ENCODE measurements at regions not wholly inside any gene's neighbourhood (a gene's known extent, or its start where the extent isn't known, plus 50 kb on each side); places are given as distances from the start of the nearest gene placed in this dataset.
"Not testable (repeated sequence)": the region's sequence is repeated elsewhere in the genome, so short reads cannot be mapped to it uniquely, and the experiment has no call there.

DNA sequence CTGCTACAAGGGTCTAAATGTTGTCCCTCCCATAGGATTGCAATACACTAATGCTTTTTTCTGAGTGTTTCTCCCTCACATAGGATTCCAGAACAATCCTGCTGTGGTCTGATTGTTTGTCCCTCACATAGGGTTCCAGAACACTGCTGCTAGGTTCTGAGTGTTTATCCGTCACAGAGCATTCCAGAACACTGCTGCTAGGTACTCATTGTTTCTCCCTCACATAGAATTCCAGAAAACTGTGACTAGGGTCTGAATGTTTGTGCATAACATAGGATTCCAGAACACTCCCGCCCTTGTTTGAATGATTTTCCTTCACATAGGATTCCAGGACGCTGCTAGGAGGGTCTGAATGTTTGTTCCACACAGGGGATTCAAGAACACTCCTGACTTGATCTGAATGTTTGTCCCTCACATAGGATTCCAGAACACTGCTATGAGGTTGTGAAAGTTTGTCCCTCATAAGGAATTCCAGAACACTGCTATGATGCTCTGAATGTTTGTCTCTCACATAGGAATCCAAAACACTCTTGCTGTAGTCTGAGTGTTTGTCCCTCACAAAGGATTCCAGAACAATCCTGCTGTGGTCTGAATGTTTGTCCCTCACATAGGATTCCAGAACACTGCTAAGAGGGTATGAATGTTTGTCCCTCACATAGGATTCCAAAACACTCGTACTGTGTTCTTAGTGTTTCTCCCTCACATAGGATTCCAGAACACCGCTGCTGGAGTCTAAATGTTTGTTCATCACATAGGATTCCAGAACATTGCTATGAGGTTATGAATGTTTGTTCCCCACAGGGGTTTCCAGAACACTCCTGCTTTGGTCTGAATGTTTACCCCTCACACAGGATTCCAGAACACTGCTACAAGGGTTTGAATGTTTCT, 213.5 kb downstream of the FOXD4L6 start:
- intact Hi-C loops (cut with DNase I; ENCODE audit: low total_unique reads): no loop called here
- DNase-seq (ENCODE audit: low spot score in 2 of 2): no peak
- H3K36me3 ChIP-seq: no peaks in the 10 kb centered on the region
- H3K4me1 ChIP-seq: no peaks in the 10 kb centered on the region
- TF ChIP-seq POLR2A (IDR thresholded peaks at IDR 0.05) (no peak), POLR2AphosphoS5 (IDR thresholded peaks at IDR 0.05) (no peak)
- TF ChIP-seq, protein P1, sequence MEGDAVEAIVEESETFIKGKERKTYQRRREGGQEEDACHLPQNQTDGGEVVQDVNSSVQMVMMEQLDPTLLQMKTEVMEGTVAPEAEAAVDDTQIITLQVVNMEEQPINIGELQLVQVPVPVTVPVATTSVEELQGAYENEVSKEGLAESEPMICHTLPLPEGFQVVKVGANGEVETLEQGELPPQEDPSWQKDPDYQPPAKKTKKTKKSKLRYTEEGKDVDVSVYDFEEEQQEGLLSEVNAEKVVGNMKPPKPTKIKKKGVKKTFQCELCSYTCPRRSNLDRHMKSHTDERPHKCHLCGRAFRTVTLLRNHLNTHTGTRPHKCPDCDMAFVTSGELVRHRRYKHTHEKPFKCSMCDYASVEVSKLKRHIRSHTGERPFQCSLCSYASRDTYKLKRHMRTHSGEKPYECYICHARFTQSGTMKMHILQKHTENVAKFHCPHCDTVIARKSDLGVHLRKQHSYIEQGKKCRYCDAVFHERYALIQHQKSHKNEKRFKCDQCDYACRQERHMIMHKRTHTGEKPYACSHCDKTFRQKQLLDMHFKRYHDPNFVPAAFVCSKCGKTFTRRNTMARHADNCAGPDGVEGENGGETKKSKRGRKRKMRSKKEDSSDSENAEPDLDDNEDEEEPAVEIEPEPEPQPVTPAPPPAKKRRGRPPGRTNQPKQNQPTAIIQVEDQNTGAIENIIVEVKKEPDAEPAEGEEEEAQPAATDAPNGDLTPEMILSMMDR (IDR thresholded peaks at IDR 0.05): no peak
- no peak overlapping the region for H3K4me3 ChIP-seq
- H3K27ac ChIP-seq: no peak overlapping the region
- no peaks in the 10 kb centered on the region for H3K27me3 ChIP-seq
- peaks cover 84 to 91% of the 10 kb centered on the region in 2 donors for H3K9me3 ChIP-seq

DNA sequence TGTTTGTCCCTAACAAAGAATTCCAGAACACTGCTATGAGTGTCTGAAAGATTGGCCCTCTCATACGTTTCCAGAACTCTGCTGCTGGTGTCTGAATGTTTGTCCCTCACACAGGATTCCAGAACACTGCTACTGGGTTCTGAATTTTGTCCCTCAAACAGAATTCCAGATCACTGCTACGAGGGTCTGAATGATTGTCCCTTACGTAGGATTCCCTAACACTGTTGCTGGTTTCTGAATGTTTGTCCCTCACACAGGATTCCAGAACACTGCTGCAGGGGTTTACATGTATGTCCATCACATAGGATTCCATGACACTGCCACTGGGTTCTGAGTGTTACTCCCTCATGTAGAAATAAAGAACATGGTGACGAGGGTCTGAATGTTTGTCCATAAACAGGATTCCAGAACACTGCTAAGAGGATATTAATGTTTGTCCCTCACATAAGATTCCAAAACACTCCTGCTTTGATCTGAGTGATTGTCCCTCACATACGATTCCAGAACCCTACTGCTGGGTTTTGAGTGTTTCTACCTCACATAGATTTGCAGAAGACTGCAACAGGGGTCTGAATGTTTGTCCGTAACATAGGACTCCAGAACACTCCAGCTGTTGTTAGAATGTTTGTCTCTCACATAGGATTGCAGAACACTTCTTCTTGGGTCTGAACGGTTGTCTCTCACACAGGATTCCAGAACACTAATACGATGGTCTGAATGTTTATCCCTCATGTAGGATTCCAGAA, 214.4 kb downstream of the FOXD4L6 start:
- H3K9me3 ChIP-seq: peaks cover 84 to 91% of the 10 kb centered on the region in 2 donors
- no peak overlapping the region for H3K27ac ChIP-seq
- TF ChIP-seq POLR2A (IDR thresholded peaks at IDR 0.05) (no peak), POLR2AphosphoS5 (IDR thresholded peaks at IDR 0.05) (no peak)
- TF ChIP-seq, protein P1 (IDR thresholded peaks at IDR 0.05): no peak
- no peak for DNase-seq (ENCODE audit: low spot score in 2 of 2)
- no peaks in the 10 kb centered on the region for H3K27me3 ChIP-seq
- H3K4me1 ChIP-seq: no peaks in the 10 kb centered on the region
- no peaks in the 10 kb centered on the region for H3K36me3 ChIP-seq
- H3K4me3 ChIP-seq: no peak overlapping the region
- intact Hi-C loops (cut with DNase I; ENCODE audit: low total_unique reads): no loop called here

DNA sequence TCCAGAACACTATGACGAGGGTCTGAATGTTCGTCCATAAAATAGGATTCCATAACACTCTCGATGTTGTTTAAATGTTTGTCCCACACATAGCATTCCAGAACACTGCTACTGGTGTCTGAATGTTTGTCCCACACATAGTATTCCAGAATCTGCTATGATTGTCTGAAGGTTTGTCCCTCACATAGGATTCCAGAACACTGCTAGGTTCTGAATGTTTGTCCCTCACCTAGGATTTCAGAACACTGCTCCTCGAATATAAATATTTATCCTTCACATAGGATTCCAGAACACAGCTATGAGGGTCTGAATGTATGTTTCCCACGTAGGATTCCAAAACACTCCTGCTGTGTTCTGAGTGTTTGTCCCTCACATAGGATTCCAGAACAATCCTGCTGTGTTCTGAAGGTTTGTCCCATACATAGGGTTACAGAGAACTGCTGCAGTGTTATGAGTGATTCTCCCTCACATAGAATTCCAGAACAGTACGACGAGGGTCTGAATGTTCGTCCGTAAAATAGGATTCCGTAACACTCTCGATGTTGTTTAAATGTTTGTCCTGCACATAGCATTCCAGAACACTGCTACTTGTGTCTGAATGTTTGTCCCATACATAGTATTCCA, 215.3 kb downstream of the FOXD4L6 start:
- Histone ChIP-seq H3K9me3 (peaks cover 90 to 94% of the 10 kb centered on the region in 2 donors), H3K27ac (no peak overlapping the region)
- TF ChIP-seq POLR2A (IDR thresholded peaks at IDR 0.05) (no peak), POLR2AphosphoS5 (IDR thresholded peaks at IDR 0.05) (no peak)
- TF ChIP-seq, protein P1 (IDR thresholded peaks at IDR 0.05): no peak

DNA sequence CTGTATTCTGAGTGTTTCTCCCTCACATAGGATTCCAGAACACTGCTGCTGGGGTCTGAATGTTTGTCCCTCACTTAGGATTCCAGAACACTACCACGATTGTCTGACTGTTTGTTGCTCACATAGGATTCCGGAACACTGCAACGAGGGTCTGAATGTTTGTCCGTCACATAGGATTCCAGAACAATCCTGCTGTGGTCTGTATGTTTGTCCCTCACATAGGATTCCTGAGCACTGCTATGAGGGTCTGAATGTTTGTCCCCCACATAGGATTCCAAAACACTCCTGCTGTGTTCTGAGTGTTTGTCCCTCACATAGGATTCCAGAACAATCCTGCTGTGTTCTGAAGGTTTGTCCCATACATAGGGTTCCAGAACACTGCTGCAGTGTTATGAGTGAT, 215.8 kb downstream of the FOXD4L6 start:
- intact Hi-C loops (cut with DNase I; ENCODE audit: low total_unique reads); H3K4me1 ChIP-seq; DNase-seq (ENCODE audit: low spot score in 2 of 2); H3K27me3 ChIP-seq; H3K4me3 ChIP-seq; H3K27ac ChIP-seq; H3K36me3 ChIP-seq: not testable (repeated sequence)
- peaks cover 91 to 95% of the 10 kb centered on the region in 2 donors for H3K9me3 ChIP-seq

More for the DNA sequence above, 215.3 kb downstream of the FOXD4L6 start:
- no peak for DNase-seq (ENCODE audit: low spot score in 2 of 2)
- intact Hi-C loops (cut with DNase I; ENCODE audit: low total_unique reads): no loop called here
- no peaks in the 10 kb centered on the region for H3K4me1 ChIP-seq
- H3K27me3 ChIP-seq: no peaks in the 10 kb centered on the region
- H3K4me3 ChIP-seq: no peak overlapping the region
- H3K36me3 ChIP-seq: no peaks in the 10 kb centered on the region

DNA sequence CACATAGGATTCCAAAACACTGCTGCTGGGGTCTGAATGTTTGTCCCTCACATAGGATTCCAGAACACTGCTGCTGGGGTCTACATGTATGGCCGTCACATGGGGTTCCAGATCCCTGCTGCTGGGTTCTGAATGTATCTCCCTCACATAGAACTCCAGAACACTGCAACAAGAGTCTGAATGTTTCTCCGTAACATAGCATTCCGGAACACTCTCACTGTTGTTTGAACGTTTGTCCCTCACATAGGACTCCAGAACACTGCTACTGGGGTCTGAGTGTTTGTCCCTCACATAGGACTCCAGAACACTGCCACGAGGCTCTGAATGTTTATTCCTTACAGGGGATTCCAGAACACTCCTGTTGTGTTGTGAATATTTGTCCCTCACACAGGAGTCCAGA, 216.8 kb downstream of the FOXD4L6 start:
- no peaks in the 10 kb centered on the region for H3K27me3 ChIP-seq
- no peaks in the 10 kb centered on the region for H3K4me1 ChIP-seq
- no peak overlapping the region for H3K4me3 ChIP-seq
- no peak for TF ChIP-seq POLR2AphosphoS5 (IDR thresholded peaks at IDR 0.05)
- intact Hi-C loops (cut with DNase I; ENCODE audit: low total_unique reads): no loop called here
- no peaks in the 10 kb centered on the region for H3K36me3 ChIP-seq
- H3K27ac ChIP-seq: no peak overlapping the region
- H3K9me3 ChIP-seq: peaks cover 99 to 100% of the 10 kb centered on the region in 2 donors
- DNase-seq (ENCODE audit: low spot score in 2 of 2): no peak

DNA sequence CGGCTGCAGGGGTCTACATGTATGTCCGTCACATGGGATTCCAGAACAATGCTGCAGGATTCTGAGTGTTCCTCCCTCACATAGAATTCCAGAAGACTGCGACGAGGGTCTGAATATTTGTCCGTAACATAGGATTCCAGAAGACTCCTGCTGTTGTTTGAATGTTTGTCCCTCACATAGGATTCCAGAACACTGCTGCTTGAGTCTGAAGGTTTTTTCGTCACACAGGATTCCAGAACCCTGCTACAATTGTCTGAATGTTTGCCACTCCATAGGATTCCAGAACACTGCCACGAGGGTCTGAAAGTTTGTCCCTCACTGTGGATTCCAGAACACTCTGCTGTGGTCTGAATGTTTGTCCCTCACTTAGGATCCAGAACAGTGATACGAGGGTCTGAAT, 217.5 kb downstream of the FOXD4L6 start:
- H3K4me3 ChIP-seq; H3K4me1 ChIP-seq; intact Hi-C loops (cut with DNase I; ENCODE audit: low total_unique reads); H3K36me3 ChIP-seq; H3K27me3 ChIP-seq; DNase-seq (ENCODE audit: low spot score in 2 of 2); H3K27ac ChIP-seq: not testable (repeated sequence)
- peaks cover 99 to 100% of the 10 kb centered on the region in 2 donors for H3K9me3 ChIP-seq

Measured in breast epithelium (tissue), 4 donors.